ENCODE measurements at regions not wholly inside any gene's neighbourhood (a gene's known extent, or its start where the extent isn't known, plus 50 kb on each side); places are given as distances from the start of the nearest gene placed in this dataset.
"Not testable (repeated sequence)": the region's sequence is repeated elsewhere in the genome, so short reads cannot be mapped to it uniquely, and the experiment has no call there.

GRCh38 chr5:54793468-54794134, 191.8 kb downstream of the ESM1 start:
- DNase-seq, result no peak
- ATAC-seq, result no peak
- H3K79me2 ChIP-seq (ENCODE audit: low read length), result no peaks in the 10 kb centered on the region
- BruUV-seq (replicated peaks), result no TSS peak
- H4K20me1 ChIP-seq (ENCODE audit: low read length), result no peaks in the 10 kb centered on the region
- H2AFZ ChIP-seq (ENCODE audit: low read length), result no peak overlapping the region
- H3K27ac ChIP-seq (ENCODE audit: low read length), result no peak overlapping the region
- H3F3A ChIP-seq (ENCODE audit: low read length, unreplicated experiment), result no peaks in the 10 kb centered on the region
- no peaks in the 10 kb centered on the region for H3K36me3 ChIP-seq (ENCODE audit: low read depth, low read length)
- no peak overlapping the region for H3K4me2 ChIP-seq (ENCODE audit: low read length)
- TF ChIP-seq EZH2 (IDR thresholded peaks at IDR 0.05; ENCODE audit: low read length, unreplicated experiment), result no peak
- no peak for TF ChIP-seq EZH2phosphoT487 (IDR thresholded peaks at IDR 0.05; ENCODE audit: borderline replicate concordance, low read length)
- no peak for TF ChIP-seq CTCF (conservative IDR thresholded peaks at IDR 0.05; ENCODE audit: low read depth, low read length)
- no peaks in the 10 kb centered on the region for H3K27me3 ChIP-seq (ENCODE audit: low read length)
- CTCF ChIA-PET, result no interaction called here
- no peak overlapping the region for H3K4me3 ChIP-seq (ENCODE audit: low read length)
- intact Hi-C loops (cut with micrococcal nuclease), result no loop called here
- no peaks in the 10 kb centered on the region for H3K9me3 ChIP-seq (ENCODE audit: low read length)
- no peak overlapping the region for H3K9ac ChIP-seq (ENCODE audit: low read length)
- peaks cover 19% of the 10 kb centered on the region for H3K4me1 ChIP-seq (ENCODE audit: insufficient read depth, low read length)
- no peaks in the 10 kb centered on the region for H3K9me2 ChIP-seq (replicated peaks; ENCODE audit: low read length)
- POLR2A ChIA-PET (ENCODE audit: unreplicated experiment), result no interaction called here

GRCh38 chr5:54792611-54793404, 192.6 kb downstream of the ESM1 start:
- DNase-seq, result peak; percentile 41
- no peak overlapping the region for H2AFZ ChIP-seq (ENCODE audit: low read length)

GRCh38 chr5:54787910-54788309, 197.5 kb downstream of the ESM1 start:
- H3K9me3 ChIP-seq (ENCODE audit: low read length); ATAC-seq; H4K20me1 ChIP-seq (ENCODE audit: low read length); H3K79me2 ChIP-seq (ENCODE audit: low read length); H3K36me3 ChIP-seq (ENCODE audit: low read depth, low read length); H3K27ac ChIP-seq (ENCODE audit: low read length); CTCF ChIA-PET; intact Hi-C loops (cut with micrococcal nuclease); H3F3A ChIP-seq (ENCODE audit: low read length, unreplicated experiment); H3K9ac ChIP-seq (ENCODE audit: low read length); BruUV-seq (replicated peaks); POLR2A ChIA-PET (ENCODE audit: unreplicated experiment); H3K4me2 ChIP-seq (ENCODE audit: low read length); H3K27me3 ChIP-seq (ENCODE audit: low read length); H2AFZ ChIP-seq (ENCODE audit: low read length); H3K9me2 ChIP-seq (replicated peaks; ENCODE audit: low read length); H3K4me3 ChIP-seq (ENCODE audit: low read length); DNase-seq; H3K4me1 ChIP-seq (ENCODE audit: insufficient read depth, low read length): not testable (repeated sequence)

More at GRCh38 chr5:54792611-54793404, 192.6 kb downstream of the ESM1 start:
- H3K4me2 ChIP-seq (ENCODE audit: low read length), result no peak overlapping the region
- TF ChIP-seq EZH2 (IDR thresholded peaks at IDR 0.05; ENCODE audit: low read length, unreplicated experiment) (no peak), EZH2phosphoT487 (IDR thresholded peaks at IDR 0.05; ENCODE audit: borderline replicate concordance, low read length) (no peak), CTCF (conservative IDR thresholded peaks at IDR 0.05; ENCODE audit: low read depth, low read length) (no peak)
- no TSS peak for BruUV-seq (replicated peaks)
- H3K36me3 ChIP-seq (ENCODE audit: low read depth, low read length), result no peaks in the 10 kb centered on the region
- H3K79me2 ChIP-seq (ENCODE audit: low read length), result no peaks in the 10 kb centered on the region
- no peak overlapping the region for H3K4me3 ChIP-seq (ENCODE audit: low read length)
- H3K27me3 ChIP-seq (ENCODE audit: low read length), result no peaks in the 10 kb centered on the region
- intact Hi-C loops (cut with micrococcal nuclease), result no loop called here
- ChIA-PET POLR2A (ENCODE audit: unreplicated experiment) (no interaction called here), CTCF (no interaction called here)
- H3K9me2 ChIP-seq (replicated peaks; ENCODE audit: low read length), result no peaks in the 10 kb centered on the region
- no peak overlapping the region for H3K9ac ChIP-seq (ENCODE audit: low read length)
- peaks cover 19% of the 10 kb centered on the region for H3K4me1 ChIP-seq (ENCODE audit: insufficient read depth, low read length)
- H3F3A ChIP-seq (ENCODE audit: low read length, unreplicated experiment), result no peaks in the 10 kb centered on the region
- no peaks in the 10 kb centered on the region for H3K9me3 ChIP-seq (ENCODE audit: low read length)
- ATAC-seq, result peak; percentile 69
- H4K20me1 ChIP-seq (ENCODE audit: low read length), result no peaks in the 10 kb centered on the region
- H3K27ac ChIP-seq (ENCODE audit: low read length), result no peak overlapping the region
